Hepatocyte (in vitro differentiated cells): ENCODE measurements at regions not wholly inside any gene's neighbourhood (a gene's known extent, or its start where the extent isn't known, plus 50 kb on each side); places are given as distances from the start of the nearest gene placed in this dataset.

ENCODE experiments used
- EZH2 ChIP-seq: fragments of 200-600 bp; sonication (generic); IDR thresholded peaks from 2 replicates; pipeline ENCODE4 v1.6.1; 2016; ENCODE audit warnings: antibody characterized with exemption, mild to moderate bottlenecking, borderline replicate concordance
- TF ChIP-seq, protein P1 (sequence below): fragments of 200-600 bp; sonication (generic); IDR thresholded peaks from 2 replicates; pipeline ENCODE4 v1.5.1; 2016; ENCODE audit warnings: antibody characterized with exemption, mild to moderate bottlenecking; ENCODE audit not compliant: poor library complexity

DNA sequence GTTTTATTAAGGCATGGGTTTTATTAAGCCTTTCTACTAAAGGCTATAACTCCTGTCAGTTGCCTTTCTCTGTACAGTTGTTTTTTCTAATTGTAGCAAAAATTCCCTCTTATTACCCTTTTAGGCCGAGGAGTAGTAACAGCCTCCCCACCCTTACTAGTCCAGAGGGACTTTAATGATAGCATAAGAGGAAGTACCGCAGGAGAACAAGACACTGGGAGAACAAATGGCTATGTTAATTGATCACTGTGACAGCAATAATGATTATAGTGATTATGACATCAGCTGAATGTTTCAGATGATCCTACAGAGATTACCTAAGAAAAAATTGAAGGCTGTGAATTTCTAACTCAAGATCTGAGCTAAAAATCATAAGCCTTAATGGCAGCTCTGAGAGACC is 383.0 kb upstream of the PTBP2 start:
- TF ChIP-seq, protein P1, sequence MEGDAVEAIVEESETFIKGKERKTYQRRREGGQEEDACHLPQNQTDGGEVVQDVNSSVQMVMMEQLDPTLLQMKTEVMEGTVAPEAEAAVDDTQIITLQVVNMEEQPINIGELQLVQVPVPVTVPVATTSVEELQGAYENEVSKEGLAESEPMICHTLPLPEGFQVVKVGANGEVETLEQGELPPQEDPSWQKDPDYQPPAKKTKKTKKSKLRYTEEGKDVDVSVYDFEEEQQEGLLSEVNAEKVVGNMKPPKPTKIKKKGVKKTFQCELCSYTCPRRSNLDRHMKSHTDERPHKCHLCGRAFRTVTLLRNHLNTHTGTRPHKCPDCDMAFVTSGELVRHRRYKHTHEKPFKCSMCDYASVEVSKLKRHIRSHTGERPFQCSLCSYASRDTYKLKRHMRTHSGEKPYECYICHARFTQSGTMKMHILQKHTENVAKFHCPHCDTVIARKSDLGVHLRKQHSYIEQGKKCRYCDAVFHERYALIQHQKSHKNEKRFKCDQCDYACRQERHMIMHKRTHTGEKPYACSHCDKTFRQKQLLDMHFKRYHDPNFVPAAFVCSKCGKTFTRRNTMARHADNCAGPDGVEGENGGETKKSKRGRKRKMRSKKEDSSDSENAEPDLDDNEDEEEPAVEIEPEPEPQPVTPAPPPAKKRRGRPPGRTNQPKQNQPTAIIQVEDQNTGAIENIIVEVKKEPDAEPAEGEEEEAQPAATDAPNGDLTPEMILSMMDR: no peak
- TF ChIP-seq EZH2: no peak
